Body of pancreas (tissue), 4 donors: ENCODE measurements at regions not wholly inside any gene's neighbourhood (a gene's known extent, or its start where the extent isn't known, plus 50 kb on each side); places are given as distances from the start of the nearest gene placed in this dataset.

Experiments used
- CTCF ChIP-seq, 7 experiments: fragments of 450-650 bp in 4 of 7; fragments of 200-600 bp in 3 of 7; sonication (generic) in 3 of 7; IDR thresholded peaks; one replicate each; pipeline ENCODE4 v1.5.1; 2016 to 2019; ENCODE audit warnings: antibody characterized with exemption in 7 of 7
- POLR2A ChIP-seq, 3 donors: fragments of 450-650 bp; IDR thresholded peaks; one replicate each; pipeline ENCODE4 v1.6.1; 2016; ENCODE audit warnings: antibody characterized with exemption in 3 of 3, mild to moderate bottlenecking in 2 of 3

- TF ChIP-seq CTCF (IDR thresholded peaks at IDR 0.05) (no peak), POLR2A (IDR thresholded peaks at IDR 0.05) (no peak)
Observed at GRCh38 chr1:112257043-112257835, 138.8 kb upstream of the CTTNBP2NL start.
